C4-2B (cell line): ENCODE measurements at regions not wholly inside any gene's neighbourhood (a gene's known extent, or its start where the extent isn't known, plus 50 kb on each side); places are given as distances from the start of the nearest gene placed in this dataset.

Experiments used
- H3K27ac ChIP-seq: fragments of 450-650 bp; 2 replicates; pipeline ENCODE4 v1.5.1; 2017
- ZFX ChIP-seq: fragments of 450-650 bp; IDR thresholded peaks from 2 replicates; pipeline ENCODE4 v1.6.1; 2017
- TF ChIP-seq, protein P1 (sequence below): fragments of 450-650 bp; conservative IDR thresholded peaks from 2 replicates; pipeline ENCODE4 v1.5.1; 2017; ENCODE audit warnings: mild to moderate bottlenecking

DNA sequence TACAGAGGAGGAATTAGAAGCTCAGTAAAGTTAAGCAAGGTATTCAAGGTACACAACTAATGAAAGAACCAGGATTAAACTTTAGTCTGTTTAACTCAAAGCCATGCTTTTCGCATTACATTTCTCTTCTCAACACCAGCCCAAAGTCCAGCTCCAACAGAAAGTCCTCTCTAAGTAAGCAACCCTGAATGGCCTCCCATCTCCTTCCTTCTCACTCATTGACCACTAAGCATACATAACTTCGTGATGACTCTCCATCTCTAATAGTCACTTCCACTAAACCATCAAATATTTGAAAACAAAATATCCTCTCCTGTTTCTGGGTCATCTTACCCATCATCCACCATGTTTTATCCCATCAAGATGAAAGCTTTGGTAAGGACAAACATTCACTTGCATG, 219.8 kb downstream of the RAD51AP2 start:
- TF ChIP-seq ZFX, result no peak
- TF ChIP-seq, protein P1, sequence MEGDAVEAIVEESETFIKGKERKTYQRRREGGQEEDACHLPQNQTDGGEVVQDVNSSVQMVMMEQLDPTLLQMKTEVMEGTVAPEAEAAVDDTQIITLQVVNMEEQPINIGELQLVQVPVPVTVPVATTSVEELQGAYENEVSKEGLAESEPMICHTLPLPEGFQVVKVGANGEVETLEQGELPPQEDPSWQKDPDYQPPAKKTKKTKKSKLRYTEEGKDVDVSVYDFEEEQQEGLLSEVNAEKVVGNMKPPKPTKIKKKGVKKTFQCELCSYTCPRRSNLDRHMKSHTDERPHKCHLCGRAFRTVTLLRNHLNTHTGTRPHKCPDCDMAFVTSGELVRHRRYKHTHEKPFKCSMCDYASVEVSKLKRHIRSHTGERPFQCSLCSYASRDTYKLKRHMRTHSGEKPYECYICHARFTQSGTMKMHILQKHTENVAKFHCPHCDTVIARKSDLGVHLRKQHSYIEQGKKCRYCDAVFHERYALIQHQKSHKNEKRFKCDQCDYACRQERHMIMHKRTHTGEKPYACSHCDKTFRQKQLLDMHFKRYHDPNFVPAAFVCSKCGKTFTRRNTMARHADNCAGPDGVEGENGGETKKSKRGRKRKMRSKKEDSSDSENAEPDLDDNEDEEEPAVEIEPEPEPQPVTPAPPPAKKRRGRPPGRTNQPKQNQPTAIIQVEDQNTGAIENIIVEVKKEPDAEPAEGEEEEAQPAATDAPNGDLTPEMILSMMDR, result no peak
- no peak overlapping the region for H3K27ac ChIP-seq

DNA sequence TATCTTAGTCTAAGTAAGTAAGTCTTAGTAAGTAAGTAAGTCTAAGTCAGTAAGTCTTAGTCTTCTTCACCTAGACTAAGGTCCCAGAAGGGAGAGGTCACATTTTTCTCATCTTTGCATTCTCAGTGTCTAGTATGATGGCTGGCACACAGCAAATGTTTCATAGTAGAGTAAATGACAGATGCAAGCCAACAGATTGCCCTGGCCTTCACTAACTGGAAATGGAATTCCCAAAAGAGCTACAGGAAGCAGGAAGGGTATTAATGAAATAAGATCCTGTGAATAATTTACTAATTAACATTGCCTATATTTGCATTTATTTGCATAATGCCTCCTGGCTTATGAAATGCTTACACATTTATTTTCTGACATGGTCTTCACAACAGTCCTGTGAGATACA, 221.6 kb downstream of the RAD51AP2 start:
- H3K27ac ChIP-seq, result no peak overlapping the region
- TF ChIP-seq ZFX, result no peak
- TF ChIP-seq, protein P1, result no peak

DNA sequence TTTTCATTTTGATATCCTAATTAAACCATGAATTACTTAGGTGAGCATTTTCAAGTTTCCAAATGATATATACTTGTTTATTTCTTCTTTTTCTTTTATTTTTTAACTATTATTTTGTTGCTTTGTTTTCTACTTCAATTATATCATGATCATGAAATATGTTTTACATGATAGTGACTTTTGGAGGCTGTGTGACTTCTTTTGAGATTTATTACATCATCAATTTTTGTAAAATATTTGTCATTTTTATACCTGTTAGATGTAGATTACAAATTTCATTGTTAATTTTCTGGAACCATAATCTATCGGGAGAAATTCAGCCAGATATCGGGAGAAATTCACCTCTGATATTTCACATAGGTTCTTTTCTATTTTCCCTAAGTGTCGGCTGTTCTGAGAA, 228.6 kb downstream of the RAD51AP2 start:
- TF ChIP-seq ZFX, result no peak
- TF ChIP-seq, protein P1, result no peak
- no peak overlapping the region for H3K27ac ChIP-seq

DNA sequence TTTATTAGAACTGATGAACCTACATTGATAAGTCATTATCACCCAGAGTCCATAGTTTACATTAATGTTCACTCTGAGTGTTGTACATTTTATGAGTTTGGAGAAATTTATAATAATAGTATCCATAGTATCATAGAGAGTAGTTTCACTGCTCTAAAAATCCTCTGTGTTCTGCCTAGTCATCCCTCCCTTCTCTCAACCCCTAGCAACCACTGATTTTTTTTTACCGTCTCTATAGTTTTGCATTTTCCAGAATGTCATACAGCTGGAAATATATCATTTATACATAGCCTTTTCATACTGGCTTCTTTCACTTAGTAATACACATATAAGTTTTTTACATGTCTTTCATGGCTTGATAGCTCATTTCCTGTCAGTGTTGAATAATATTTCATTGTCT, 231.1 kb downstream of the RAD51AP2 start:
- TF ChIP-seq, protein P1, result no peak
- TF ChIP-seq ZFX, result no peak
- no peak overlapping the region for H3K27ac ChIP-seq

DNA sequence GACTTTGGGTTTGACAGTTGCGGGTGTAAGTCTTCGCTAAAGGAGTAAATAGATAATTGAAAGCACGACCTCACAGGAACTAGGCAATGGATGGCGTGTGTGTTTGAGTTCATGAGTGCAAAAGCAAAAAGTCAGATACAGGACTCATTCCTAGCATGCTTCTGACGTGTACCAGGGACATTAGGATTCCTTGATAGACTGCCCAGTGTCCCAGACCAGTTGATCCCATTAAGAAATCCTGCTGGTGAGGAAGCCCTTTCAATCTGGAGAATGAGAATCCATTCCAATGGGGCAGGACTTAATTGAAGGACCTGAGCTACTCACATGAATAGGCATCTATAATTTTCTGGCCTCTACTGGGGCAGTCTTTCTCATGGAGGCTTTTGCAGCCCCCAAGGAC, 235.4 kb downstream of the RAD51AP2 start:
- no peak for TF ChIP-seq ZFX
- TF ChIP-seq, protein P1, result no peak
- H3K27ac ChIP-seq, result no peak overlapping the region

DNA sequence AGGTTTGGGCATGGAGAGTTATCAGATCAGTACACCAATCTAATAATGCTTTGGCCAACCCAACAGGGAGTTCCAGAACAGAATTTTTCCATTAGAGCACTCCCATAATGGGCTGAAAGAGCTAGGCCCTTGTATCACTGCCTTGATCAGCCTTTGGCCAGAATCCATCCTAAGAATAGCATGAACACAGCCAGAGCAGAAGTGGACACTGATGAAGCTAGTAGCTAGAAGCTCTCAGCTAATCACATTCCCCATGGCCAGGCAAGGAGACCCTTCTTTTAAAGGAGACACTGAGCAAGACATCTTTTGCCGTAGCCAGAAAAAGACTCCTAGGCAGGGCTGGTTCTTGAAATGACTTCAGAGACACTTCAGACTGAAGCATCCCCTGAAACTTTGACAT, 236.0 kb downstream of the RAD51AP2 start:
- H3K27ac ChIP-seq, result no peak overlapping the region
- TF ChIP-seq ZFX, result no peak
- TF ChIP-seq, protein P1, result no peak

DNA sequence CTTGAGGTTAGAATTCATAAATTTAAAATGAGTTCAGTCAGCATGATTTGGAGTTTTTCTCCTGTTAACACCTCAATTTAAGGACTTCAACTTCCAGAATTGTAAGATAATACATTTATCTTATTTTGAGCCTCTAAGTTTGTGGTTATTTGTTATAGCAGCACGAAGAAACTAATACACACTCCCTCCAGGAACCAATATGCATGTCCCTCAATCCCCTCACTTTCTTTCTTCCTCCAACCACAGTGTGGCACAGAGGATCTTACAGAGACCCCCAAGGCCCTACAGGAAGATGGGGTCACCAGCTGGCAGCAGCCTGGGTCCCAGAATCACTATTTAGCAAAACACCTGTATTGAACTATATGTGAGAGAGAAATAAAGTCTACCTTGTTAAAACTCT, 242.0 kb downstream of the RAD51AP2 start:
- H3K27ac ChIP-seq, result no peak overlapping the region
- TF ChIP-seq, protein P1, result no peak
- no peak for TF ChIP-seq ZFX
